NB4 (cell line): ENCODE measurements at regions not wholly inside any gene's neighbourhood (a gene's known extent, or its start where the extent isn't known, plus 50 kb on each side); places are given as distances from the start of the nearest gene placed in this dataset.

Source experiments
- POLR2A ChIP-seq: IDR thresholded peaks from 2 replicates; pipeline ENCODE4 v1.6.1; 2011; ENCODE audit warnings: mild to moderate bottlenecking; ENCODE audit not compliant: insufficient read length; ENCODE audit errors: extremely low read depth
- TF ChIP-seq, protein P1 (sequence below): IDR thresholded peaks from one replicate; pipeline ENCODE4 v1.5.1; 2012; ENCODE audit warnings: low read depth, low read length
- TF ChIP-seq, protein P2 (sequence below): IDR thresholded peaks from 2 replicates; pipeline ENCODE4 v1.6.1; 2011; ENCODE audit warnings: low read depth, low read length

DNA sequence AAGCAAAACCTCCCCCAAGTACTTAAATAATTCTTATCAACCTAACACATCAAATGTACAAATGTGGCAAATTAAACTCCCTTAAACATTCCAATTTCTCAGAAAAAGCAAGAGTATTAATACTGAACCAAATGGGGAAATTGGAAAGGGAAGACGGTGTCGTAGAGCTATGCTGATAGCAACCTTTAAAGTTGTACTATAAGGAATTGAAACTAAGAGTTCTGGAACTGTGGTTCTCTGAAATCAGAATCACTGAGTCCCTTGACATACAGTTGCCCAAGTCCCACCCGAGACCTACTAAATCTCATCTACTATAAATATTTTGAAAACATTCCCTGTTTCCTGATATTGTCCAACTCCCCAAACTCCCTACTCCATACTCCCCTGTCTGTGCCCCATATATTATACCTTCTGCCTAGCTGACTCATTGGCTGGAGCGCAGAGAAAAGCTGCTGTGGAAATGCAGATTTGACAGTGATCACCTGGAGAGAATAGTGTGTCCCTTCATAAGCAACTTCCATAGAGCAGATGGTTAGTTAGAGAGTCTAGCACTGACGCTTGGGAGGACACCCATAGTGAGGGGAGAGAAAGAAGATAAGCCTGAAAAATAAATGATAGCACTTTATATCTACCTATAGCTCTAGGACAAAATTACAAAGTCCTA, 51.4 kb upstream of the ITM2B start:
- TF ChIP-seq, protein P1, sequence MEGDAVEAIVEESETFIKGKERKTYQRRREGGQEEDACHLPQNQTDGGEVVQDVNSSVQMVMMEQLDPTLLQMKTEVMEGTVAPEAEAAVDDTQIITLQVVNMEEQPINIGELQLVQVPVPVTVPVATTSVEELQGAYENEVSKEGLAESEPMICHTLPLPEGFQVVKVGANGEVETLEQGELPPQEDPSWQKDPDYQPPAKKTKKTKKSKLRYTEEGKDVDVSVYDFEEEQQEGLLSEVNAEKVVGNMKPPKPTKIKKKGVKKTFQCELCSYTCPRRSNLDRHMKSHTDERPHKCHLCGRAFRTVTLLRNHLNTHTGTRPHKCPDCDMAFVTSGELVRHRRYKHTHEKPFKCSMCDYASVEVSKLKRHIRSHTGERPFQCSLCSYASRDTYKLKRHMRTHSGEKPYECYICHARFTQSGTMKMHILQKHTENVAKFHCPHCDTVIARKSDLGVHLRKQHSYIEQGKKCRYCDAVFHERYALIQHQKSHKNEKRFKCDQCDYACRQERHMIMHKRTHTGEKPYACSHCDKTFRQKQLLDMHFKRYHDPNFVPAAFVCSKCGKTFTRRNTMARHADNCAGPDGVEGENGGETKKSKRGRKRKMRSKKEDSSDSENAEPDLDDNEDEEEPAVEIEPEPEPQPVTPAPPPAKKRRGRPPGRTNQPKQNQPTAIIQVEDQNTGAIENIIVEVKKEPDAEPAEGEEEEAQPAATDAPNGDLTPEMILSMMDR: no peak
- TF ChIP-seq, protein P2, sequence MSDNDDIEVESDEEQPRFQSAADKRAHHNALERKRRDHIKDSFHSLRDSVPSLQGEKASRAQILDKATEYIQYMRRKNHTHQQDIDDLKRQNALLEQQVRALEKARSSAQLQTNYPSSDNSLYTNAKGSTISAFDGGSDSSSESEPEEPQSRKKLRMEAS: no peak
- no peak for TF ChIP-seq POLR2A
